GM21390 (cell line): ENCODE measurements at regions not wholly inside any gene's neighbourhood (a gene's known extent, or its start where the extent isn't known, plus 50 kb on each side); places are given as distances from the start of the nearest gene placed in this dataset.
A peak's percentile ranks its signal among the peaks of the same experiment; 100 is the strongest.

ENCODE experiments used
- ATAC-seq: cut with Tn5 transposase; IDR thresholded peaks from one replicate; pipeline ENCODE4 v1.9.1; 2021; ENCODE audit not compliant: unreplicated experiment

DNA sequence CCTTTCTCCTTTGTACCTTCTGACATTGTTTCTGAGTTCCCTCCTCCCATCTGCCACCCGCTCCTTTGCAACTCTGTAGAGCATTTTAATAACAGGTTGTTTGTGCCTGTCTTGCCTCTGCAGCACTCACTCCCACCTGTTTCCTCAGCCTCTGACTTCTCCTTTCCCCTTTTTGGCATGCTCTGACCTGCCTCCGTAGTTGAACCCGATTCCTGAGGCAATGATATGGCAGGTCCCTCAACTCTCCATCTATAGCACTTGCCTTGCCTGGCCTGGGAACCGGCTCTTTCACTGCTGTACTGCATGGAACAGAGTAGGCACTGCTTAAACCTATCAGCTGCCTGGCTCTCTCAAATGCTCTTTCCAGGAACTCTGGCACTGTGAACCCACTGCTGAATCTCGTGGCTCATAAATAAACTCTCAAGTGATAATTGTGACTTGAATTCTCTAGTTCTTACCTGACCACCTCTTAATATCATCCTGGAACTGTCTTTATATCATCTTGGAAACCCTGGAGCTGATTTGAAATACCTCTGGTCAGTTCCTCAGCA, 50.3 kb downstream of the UTRN start:
- no peak for ATAC-seq

- ATAC-seq = peak; percentile 55
Measured at GRCh38 chr6:144335914-144336313, 50.8 kb downstream of the UTRN start.

DNA sequence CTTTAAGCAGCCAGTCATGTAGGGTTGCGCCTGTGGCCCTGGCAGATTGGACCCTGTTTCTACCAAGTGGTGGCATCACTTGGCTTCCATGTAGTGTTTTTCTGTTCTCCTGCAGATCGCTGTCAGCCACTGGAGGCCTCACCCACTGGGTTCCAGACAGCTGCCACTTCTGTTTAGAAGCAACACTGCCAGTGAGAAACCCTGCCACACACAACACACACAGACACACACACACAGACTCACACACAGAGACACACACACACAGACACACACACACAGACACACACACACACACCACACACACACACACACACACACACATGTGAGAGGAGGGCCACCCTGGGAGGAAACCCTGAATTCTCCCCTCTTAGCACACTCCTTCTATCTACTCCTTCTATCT, 51.8 kb downstream of the UTRN start:
- ATAC-seq = no peak

GRCh38 chr6:144338474-144338873, 53.3 kb downstream of the UTRN start:
- no peak for ATAC-seq

DNA sequence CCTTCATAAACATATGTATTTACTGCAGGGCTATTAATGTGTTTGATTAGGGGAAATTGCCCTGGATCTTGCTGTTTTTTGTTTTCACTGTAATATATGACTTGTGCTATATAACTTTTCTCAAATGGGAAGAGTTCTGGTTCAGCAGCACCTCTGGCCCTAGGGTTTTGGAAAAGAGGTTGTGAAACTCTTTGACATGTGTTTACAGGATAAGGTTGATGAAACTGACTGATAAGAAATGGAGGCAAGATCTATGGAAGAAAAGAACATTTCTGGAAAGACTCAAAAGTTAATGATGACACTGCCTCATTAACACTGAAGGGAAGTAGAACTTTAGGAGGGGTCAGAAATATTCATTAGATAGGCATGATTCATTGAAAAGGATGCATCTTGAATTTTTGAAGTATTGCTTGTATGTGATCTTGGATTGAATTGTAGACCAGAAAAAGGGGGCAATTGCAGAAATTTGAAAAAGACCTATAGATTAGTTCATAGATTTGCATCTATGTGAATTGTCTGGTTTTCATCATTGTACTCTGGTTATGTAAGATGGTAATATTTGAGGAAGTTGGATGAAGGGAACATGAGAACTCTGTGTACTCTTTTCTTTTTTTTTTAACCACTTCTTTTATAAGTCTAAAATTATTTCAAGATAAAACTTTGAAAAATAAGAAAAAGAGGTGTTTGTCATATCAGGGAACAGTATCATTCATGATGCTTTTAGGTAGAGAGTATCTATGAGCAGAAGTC, 54.0 kb downstream of the UTRN start:
- ATAC-seq = no peak

GRCh38 chr6:144339859-144340452, 54.8 kb downstream of the UTRN start:
- ATAC-seq = no peak

DNA sequence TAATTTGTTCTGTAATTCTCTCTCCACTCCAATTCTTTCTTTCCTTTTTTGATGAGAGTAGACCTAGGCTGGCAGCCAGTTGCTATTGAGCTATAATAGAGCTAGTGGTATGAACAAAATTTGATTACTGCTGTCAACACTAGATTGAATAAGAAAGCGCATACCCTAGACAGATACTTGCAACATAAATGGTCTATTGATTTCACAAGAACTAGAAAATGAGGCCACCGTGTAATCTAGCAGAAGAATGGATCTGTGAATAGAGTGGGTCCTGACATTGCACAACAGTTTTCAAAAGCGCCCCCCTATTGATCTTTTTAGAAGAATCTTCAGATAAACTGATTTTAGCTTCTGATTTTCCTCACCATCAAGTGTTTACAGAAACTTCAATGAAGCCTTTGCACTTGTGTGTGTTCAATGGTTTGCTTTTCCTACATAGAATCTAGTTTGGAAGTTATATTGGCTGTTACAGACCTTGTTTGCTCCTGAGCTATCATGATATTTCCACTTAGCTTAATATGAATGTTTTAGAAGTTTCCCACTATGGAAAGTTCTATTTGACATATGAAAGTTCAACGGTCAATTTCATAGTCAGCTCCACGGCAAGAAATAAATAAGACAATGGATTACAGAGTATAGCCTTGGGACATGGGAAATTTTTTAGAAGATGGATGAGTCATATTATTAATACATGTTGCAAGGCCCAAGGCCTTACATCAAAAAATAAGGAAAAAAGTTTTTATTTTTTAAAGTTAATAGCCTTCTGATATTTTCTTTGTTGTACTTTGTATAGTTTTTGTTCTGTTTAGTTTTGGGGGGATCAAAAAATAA, 55.6 kb downstream of the UTRN start:
- no peak for ATAC-seq

DNA sequence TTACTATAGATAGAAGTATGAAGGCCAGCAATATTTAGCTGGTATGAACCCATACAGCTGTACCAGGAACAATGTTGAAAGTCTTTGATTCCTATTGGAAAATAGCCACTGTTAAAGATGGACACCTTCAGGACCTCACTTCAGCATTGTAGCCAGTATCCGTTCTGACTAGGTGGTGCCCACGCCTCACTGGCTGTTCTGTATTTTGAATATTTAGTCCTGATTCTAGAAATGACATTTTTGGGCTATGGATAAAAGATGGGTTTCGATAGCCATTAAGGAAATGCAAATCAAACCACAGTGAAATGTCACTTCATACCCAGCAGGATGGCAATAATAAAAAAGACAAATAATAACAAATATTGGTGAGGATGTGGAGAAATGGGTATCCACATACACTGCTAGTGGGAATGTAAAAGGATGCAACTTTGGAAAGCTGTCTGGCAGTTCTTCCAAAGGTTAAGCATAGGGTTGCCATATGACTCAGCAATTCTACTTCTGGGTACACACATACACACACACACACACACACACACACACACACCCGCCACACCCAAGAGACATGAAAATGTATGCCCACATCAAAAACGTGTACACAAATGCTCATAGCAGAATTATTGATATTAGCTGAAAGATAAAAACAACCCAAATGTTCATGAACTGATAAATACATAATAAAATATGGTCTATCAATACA, 56.8 kb downstream of the UTRN start:
- ATAC-seq = peak; percentile 56

- ATAC-seq = peak; percentile 41
Measured at GRCh38 chr6:144343701-144344428, 58.7 kb downstream of the UTRN start.

GRCh38 chr6:144344646-144345045, 59.5 kb downstream of the UTRN start:
- ATAC-seq = peak; percentile 41

DNA sequence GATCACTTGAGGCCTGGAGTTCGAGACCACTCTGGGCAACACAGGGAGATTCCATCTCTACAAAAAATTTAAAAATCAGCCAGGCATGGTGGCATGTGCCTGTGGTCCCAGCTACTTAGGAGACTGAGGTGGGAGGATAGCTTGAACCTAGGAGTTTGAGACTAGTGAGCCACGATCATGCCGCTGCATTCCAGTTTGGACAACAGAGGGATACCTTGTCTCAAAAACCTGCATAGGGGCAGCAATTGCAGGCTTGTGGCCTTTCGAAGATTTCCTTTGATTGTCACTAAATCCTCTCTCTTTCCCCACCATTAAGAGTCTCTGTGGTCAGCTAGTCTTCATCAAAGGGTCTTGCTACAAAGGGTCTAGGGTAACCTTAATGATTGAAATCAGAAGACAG, 60.3 kb downstream of the UTRN start:
- no peak for ATAC-seq

- ATAC-seq = no peak
Measured at GRCh38 chr6:144346719-144347447, 61.7 kb downstream of the UTRN start.

- ATAC-seq = no peak
Measured at GRCh38 chr6:144347448-144347759, 62.3 kb downstream of the UTRN start.

DNA sequence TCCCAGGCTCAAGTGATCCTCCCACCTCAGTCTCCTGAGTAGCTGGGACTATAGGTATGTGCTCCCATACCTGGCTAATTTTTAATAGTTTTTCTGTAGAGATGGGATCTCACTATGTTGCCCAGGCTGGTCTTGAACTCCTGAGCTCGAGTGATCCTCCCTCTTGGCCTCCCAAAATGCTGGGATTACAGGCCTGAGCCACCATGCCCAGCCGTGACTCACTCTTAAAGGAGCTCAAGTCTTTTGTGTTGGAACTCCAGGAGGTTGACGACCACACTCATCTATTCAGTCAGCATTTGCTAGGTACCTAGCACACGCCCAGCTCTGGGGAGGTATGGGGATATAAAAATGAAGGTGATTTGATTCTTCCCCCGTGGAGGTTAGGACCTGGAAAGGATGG, 62.8 kb downstream of the UTRN start:
- no peak for ATAC-seq

- ATAC-seq = peak; percentile 40
Measured at GRCh38 chr6:144349690-144350527, 64.8 kb downstream of the UTRN start.

GRCh38 chr6:144350528-144350880, 65.4 kb downstream of the UTRN start:
- ATAC-seq = no peak

- no peak for ATAC-seq
Measured at GRCh38 chr6:144351379-144352127, 66.4 kb downstream of the UTRN start.

- ATAC-seq = no peak
Measured at GRCh38 chr6:144352331-144352730, 67.2 kb downstream of the UTRN start.
